SK-N-SH treated with all-trans-retinoic acid at 6 μM for 48 hours (cell line): ENCODE measurements at regions not wholly inside any gene's neighbourhood (a gene's known extent, or its start where the extent isn't known, plus 50 kb on each side); places are given as distances from the start of the nearest gene placed in this dataset.

Source experiments
- ATAC-seq: fragments of 200-7000 bp; cut with Tn5 transposase; 3 replicates; pipeline ENCODE4 v1.9.1; 2020; ENCODE audit warnings: mild to moderate bottlenecking, moderate library complexity
- ARNTL ChIP-seq: fragments of 450-650 bp; formaldehyde crosslinking; IDR thresholded peaks from 2 replicates; pipeline ENCODE4 v1.5.0; 2020; ENCODE audit warnings: low read depth, mild to moderate bottlenecking, moderate library complexity, borderline replicate concordance
- BACH2 ChIP-seq: fragments of 250-450 bp; sonication (Bioruptor Pico); IDR thresholded peaks from 2 replicates; pipeline ENCODE4 v1.9.0; 2021; ENCODE audit warnings: mild to moderate bottlenecking, borderline replicate concordance
- CREB5 ChIP-seq: fragments of 250-450 bp; sonication (Bioruptor Pico); IDR thresholded peaks from 2 replicates; pipeline ENCODE4 v1.5.1; 2020; ENCODE audit warnings: low read depth, mild to moderate bottlenecking, moderate library complexity
- ESRRG ChIP-seq: fragments of 250-450 bp; sonication (Bioruptor Pico); IDR thresholded peaks from 2 replicates; pipeline ENCODE4 v1.6.1; 2021; ENCODE audit warnings: mild to moderate bottlenecking
- GLIS3 ChIP-seq: fragments of 250-450 bp; sonication (Bioruptor Pico); IDR thresholded peaks from 2 replicates; pipeline ENCODE4 v1.5.0; 2020; ENCODE audit warnings: mild to moderate bottlenecking, moderate library complexity
- ISL1 ChIP-seq: fragments of 250-450 bp; sonication (Bioruptor Pico); IDR thresholded peaks from 2 replicates; pipeline ENCODE4 v2.1.2; 2022; ENCODE audit warnings: mild to moderate bottlenecking, moderate library complexity
- OSR1 ChIP-seq: fragments of 250-450 bp; sonication (Bioruptor Pico); IDR thresholded peaks from 2 replicates; pipeline ENCODE4 v1.8.0; 2022; ENCODE audit warnings: moderate library complexity, mild to moderate bottlenecking, inconsistent platforms
- PPARA ChIP-seq: fragments of 250-450 bp; sonication (Bioruptor Pico); IDR thresholded peaks from 2 replicates; pipeline ENCODE4 v1.5.0; 2020; ENCODE audit warnings: mild to moderate bottlenecking, borderline replicate concordance
- RARB ChIP-seq: fragments of 250-450 bp; sonication (Bioruptor Pico); IDR thresholded peaks from 2 replicates; pipeline ENCODE4 v1.8.0; 2021; ENCODE audit warnings: mild to moderate bottlenecking, moderate library complexity
- SNAI2 ChIP-seq: fragments of 250-450 bp; sonication (Bioruptor Pico); IDR thresholded peaks from 2 replicates; pipeline ENCODE4 v1.5.0; 2020; ENCODE audit warnings: mild to moderate bottlenecking, moderate library complexity
- TCF4 ChIP-seq: fragments of 250-450 bp; sonication (Bioruptor Pico); IDR thresholded peaks from 2 replicates; pipeline ENCODE4 v1.8.0; 2021; ENCODE audit warnings: mild to moderate bottlenecking, moderate library complexity, borderline replicate concordance
- TOX ChIP-seq: fragments of 250-450 bp; sonication (Bioruptor Pico); IDR thresholded peaks from 2 replicates; pipeline ENCODE4 v1.8.0; 2021; ENCODE audit warnings: mild to moderate bottlenecking, moderate library complexity, borderline replicate concordance
- ZC3H10 ChIP-seq: fragments of 250-450 bp; sonication (Bioruptor Pico); IDR thresholded peaks from 2 replicates; pipeline ENCODE4 v1.5.1; 2021; ENCODE audit warnings: mild to moderate bottlenecking, moderate library complexity
- ZFP3 ChIP-seq: fragments of 250-450 bp; sonication (Bioruptor Pico); IDR thresholded peaks from 2 replicates; pipeline ENCODE4 v1.5.0; 2020; ENCODE audit warnings: mild to moderate bottlenecking, moderate library complexity
- ZFP30 ChIP-seq: fragments of 450-650 bp; formaldehyde crosslinking; IDR thresholded peaks from 2 replicates; pipeline ENCODE4 v1.5.0; 2022; ENCODE audit warnings: mild to moderate bottlenecking, moderate library complexity
- ZNF565 ChIP-seq: fragments of 450-650 bp; formaldehyde crosslinking; conservative IDR thresholded peaks from 2 replicates; pipeline ENCODE4 v1.5.0; 2020; ENCODE audit warnings: low read depth, mild to moderate bottlenecking, moderate library complexity
- ZNF70 ChIP-seq: fragments of 450-650 bp; formaldehyde crosslinking; IDR thresholded peaks from 2 replicates; pipeline ENCODE4 v1.5.0; 2020; ENCODE audit warnings: mild to moderate bottlenecking, moderate library complexity
- ZNF8 ChIP-seq: fragments of 450-650 bp; formaldehyde crosslinking; IDR thresholded peaks from 2 replicates; pipeline ENCODE4 v1.5.0; 2020; ENCODE audit warnings: mild to moderate bottlenecking, moderate library complexity
- TF ChIP-seq, protein P1 (sequence below): fragments of 250-450 bp; sonication (Bioruptor Pico); IDR thresholded peaks from 2 replicates; pipeline ENCODE4 v1.8.0; 2020; ENCODE audit warnings: mild to moderate bottlenecking, moderate library complexity, borderline replicate concordance
- TF ChIP-seq, protein P2 (sequence below): fragments of 250-450 bp; sonication (Bioruptor Pico); IDR thresholded peaks from 2 replicates; pipeline ENCODE4 v1.5.1; 2021; ENCODE audit warnings: mild to moderate bottlenecking, moderate library complexity
- TF ChIP-seq, protein P3 (sequence below): fragments of 250-450 bp; sonication (Bioruptor Pico); IDR thresholded peaks from 2 replicates; pipeline ENCODE4 v1.8.0; 2021; ENCODE audit warnings: low read depth, mild to moderate bottlenecking, moderate library complexity, borderline replicate concordance
- TF ChIP-seq, protein P4 (sequence below): fragments of 250-450 bp; sonication (Bioruptor Pico); IDR thresholded peaks from 2 replicates; pipeline ENCODE4 v1.5.0; 2020; ENCODE audit warnings: mild to moderate bottlenecking, moderate library complexity

DNA sequence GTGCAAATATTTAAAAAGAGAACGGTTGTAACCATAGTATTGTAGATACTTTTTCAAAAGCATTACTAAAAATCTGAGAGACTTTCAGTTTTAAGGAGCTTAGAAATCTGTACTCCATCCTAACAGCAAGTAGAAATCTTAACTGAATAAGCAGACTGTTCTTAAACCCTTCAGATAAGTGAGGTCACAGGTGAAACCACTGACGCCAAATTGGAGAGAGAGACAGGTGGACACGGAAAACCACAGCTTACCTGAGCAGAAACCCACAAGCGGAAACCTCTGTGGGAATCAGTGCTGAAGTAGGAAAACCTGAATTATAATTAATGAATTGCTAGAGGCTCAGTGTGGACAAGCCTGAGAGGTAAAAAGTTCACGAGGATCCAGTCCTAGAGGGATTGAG lies 959.4 kb upstream of the CELF4 start:
- no peak for ATAC-seq
- TF ChIP-seq ZC3H10 (CRISPR knock-in tag) (no peak), TOX (CRISPR knock-in tag) (no peak), ZNF8 (no peak), PPARA (CRISPR knock-in tag) (no peak), TCF4 (CRISPR knock-in tag) (no peak), ZFP30 (CRISPR knock-in tag) (no peak), ZNF565 (CRISPR knock-in tag) (no peak), SNAI2 (CRISPR knock-in tag) (no peak), ZFP3 (CRISPR knock-in tag) (no peak), GLIS3 (CRISPR knock-in tag) (no peak), RARB (CRISPR knock-in tag) (no peak), CREB5 (CRISPR knock-in tag) (no peak), BACH2 (no peak), ESRRG (CRISPR knock-in tag) (no peak), ARNTL (CRISPR knock-in tag) (no peak)
- TF ChIP-seq, protein P1, sequence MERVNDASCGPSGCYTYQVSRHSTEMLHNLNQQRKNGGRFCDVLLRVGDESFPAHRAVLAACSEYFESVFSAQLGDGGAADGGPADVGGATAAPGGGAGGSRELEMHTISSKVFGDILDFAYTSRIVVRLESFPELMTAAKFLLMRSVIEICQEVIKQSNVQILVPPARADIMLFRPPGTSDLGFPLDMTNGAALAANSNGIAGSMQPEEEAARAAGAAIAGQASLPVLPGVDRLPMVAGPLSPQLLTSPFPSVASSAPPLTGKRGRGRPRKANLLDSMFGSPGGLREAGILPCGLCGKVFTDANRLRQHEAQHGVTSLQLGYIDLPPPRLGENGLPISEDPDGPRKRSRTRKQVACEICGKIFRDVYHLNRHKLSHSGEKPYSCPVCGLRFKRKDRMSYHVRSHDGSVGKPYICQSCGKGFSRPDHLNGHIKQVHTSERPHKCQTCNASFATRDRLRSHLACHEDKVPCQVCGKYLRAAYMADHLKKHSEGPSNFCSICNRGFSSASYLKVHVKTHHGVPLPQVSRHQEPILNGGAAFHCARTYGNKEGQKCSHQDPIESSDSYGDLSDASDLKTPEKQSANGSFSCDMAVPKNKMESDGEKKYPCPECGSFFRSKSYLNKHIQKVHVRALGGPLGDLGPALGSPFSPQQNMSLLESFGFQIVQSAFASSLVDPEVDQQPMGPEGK (CRISPR knock-in tag), result no peak
- TF ChIP-seq, protein P2, sequence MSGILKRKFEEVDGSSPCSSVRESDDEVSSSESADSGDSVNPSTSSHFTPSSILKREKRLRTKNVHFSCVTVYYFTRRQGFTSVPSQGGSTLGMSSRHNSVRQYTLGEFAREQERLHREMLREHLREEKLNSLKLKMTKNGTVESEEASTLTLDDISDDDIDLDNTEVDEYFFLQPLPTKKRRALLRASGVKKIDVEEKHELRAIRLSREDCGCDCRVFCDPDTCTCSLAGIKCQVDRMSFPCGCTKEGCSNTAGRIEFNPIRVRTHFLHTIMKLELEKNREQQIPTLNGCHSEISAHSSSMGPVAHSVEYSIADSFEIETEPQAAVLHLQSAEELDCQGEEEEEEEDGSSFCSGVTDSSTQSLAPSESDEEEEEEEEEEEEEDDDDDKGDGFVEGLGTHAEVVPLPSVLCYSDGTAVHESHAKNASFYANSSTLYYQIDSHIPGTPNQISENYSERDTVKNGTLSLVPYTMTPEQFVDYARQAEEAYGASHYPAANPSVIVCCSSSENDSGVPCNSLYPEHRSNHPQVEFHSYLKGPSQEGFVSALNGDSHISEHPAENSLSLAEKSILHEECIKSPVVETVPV (CRISPR knock-in tag), result no peak
- TF ChIP-seq, protein P3, sequence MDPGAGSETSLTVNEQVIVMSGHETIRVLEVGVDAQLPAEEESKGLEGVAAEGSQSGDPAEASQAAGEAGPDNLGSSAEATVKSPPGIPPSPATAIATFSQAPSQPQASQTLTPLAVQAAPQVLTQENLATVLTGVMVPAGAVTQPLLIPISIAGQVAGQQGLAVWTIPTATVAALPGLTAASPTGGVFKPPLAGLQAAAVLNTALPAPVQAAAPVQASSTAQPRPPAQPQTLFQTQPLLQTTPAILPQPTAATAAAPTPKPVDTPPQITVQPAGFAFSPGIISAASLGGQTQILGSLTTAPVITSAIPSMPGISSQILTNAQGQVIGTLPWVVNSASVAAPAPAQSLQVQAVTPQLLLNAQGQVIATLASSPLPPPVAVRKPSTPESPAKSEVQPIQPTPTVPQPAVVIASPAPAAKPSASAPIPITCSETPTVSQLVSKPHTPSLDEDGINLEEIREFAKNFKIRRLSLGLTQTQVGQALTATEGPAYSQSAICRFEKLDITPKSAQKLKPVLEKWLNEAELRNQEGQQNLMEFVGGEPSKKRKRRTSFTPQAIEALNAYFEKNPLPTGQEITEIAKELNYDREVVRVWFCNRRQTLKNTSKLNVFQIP (CRISPR knock-in tag), result no peak
- TF ChIP-seq, protein P4, sequence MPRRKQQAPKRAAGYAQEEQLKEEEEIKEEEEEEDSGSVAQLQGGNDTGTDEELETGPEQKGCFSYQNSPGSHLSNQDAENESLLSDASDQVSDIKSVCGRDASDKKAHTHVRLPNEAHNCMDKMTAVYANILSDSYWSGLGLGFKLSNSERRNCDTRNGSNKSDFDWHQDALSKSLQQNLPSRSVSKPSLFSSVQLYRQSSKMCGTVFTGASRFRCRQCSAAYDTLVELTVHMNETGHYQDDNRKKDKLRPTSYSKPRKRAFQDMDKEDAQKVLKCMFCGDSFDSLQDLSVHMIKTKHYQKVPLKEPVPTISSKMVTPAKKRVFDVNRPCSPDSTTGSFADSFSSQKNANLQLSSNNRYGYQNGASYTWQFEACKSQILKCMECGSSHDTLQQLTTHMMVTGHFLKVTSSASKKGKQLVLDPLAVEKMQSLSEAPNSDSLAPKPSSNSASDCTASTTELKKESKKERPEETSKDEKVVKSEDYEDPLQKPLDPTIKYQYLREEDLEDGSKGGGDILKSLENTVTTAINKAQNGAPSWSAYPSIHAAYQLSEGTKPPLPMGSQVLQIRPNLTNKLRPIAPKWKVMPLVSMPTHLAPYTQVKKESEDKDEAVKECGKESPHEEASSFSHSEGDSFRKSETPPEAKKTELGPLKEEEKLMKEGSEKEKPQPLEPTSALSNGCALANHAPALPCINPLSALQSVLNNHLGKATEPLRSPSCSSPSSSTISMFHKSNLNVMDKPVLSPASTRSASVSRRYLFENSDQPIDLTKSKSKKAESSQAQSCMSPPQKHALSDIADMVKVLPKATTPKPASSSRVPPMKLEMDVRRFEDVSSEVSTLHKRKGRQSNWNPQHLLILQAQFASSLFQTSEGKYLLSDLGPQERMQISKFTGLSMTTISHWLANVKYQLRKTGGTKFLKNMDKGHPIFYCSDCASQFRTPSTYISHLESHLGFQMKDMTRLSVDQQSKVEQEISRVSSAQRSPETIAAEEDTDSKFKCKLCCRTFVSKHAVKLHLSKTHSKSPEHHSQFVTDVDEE (CRISPR knock-in tag), result no peak

GRCh38 chr18:38520786-38521185 lies 955.2 kb upstream of the CELF4 start:
- ATAC-seq, result no peak
- TF ChIP-seq RARB (CRISPR knock-in tag), result no peak
- TF ChIP-seq OSR1 (CRISPR knock-in tag), result no peak
- no peak for TF ChIP-seq ZC3H10 (CRISPR knock-in tag)
- no peak for TF ChIP-seq BACH2
- no peak for TF ChIP-seq ZNF70 (CRISPR knock-in tag)
- TF ChIP-seq PPARA (CRISPR knock-in tag), result no peak
- TF ChIP-seq, protein P3 (CRISPR knock-in tag), result no peak
- no peak for TF ChIP-seq ISL1
- TF ChIP-seq ESRRG (CRISPR knock-in tag), result no peak
- no peak for TF ChIP-seq GLIS3 (CRISPR knock-in tag)
- no peak for TF ChIP-seq ZFP30 (CRISPR knock-in tag)
- TF ChIP-seq ZNF8, result no peak
- no peak for TF ChIP-seq TCF4 (CRISPR knock-in tag)
- TF ChIP-seq ZNF565 (CRISPR knock-in tag), result no peak
- TF ChIP-seq, protein P2 (CRISPR knock-in tag), result no peak
- TF ChIP-seq, protein P1 (CRISPR knock-in tag), result no peak
- no peak for TF ChIP-seq TOX (CRISPR knock-in tag)
- no peak for TF ChIP-seq SNAI2 (CRISPR knock-in tag)
